T-helper 1 cell (primary cell): ENCODE measurements at regions not wholly inside any gene's neighbourhood (a gene's known extent, or its start where the extent isn't known, plus 50 kb on each side); places are given as distances from the start of the nearest gene placed in this dataset.

Source experiments
- DNase-seq, 5 donors: peaks; one replicate each; pipeline ENCODE4 v3.0.0-alpha.2; 2012 to 2020

- DNase-seq, result no peak
Measured at GRCh38 chr1:80678438-80678837, 1122.3 kb upstream of the ADGRL2 start.

- no peak for DNase-seq
Measured at GRCh38 chr1:80675454-80675853, 1125.3 kb upstream of the ADGRL2 start.

GRCh38 chr1:80673935-80674597, 1126.7 kb upstream of the ADGRL2 start:
- no peak for DNase-seq

GRCh38 chr1:80668372-80668771, 1132.4 kb upstream of the ADGRL2 start:
- no peak for DNase-seq

GRCh38 chr1:80666073-80666472, 1134.7 kb upstream of the ADGRL2 start:
- no peak for DNase-seq

GRCh38 chr1:80659161-80659560, 1141.6 kb upstream of the ADGRL2 start:
- DNase-seq, result no peak

GRCh38 chr1:80657707-80658106, 1143.0 kb upstream of the ADGRL2 start:
- DNase-seq, result no peak

- DNase-seq, result no peak
Measured at GRCh38 chr1:80657044-80657643, 1143.6 kb upstream of the ADGRL2 start.

- DNase-seq, result no peak
Measured at GRCh38 chr1:80656641-80657040, 1144.1 kb upstream of the ADGRL2 start.

- no peak for DNase-seq
Measured at GRCh38 chr1:80656014-80656636, 1144.6 kb upstream of the ADGRL2 start.

- DNase-seq, result no peak
Measured at GRCh38 chr1:80646053-80646452, 1154.7 kb upstream of the ADGRL2 start.

- no peak for DNase-seq
Measured at GRCh38 chr1:80645621-80646020, 1155.1 kb upstream of the ADGRL2 start.

- DNase-seq, result no peak
Measured at GRCh38 chr1:80640978-80641377, 1159.8 kb upstream of the ADGRL2 start.

GRCh38 chr1:80639777-80640533, 1160.8 kb upstream of the ADGRL2 start:
- no peak for DNase-seq

GRCh38 chr1:80633947-80634706, 1166.6 kb upstream of the ADGRL2 start:
- no peak for DNase-seq

GRCh38 chr1:80632284-80632683, 1168.5 kb upstream of the ADGRL2 start:
- DNase-seq, result no peak

- no peak for DNase-seq
Measured at GRCh38 chr1:80629304-80629837, 1171.4 kb upstream of the ADGRL2 start.

- no peak for DNase-seq
Measured at GRCh38 chr1:80624682-80625081, 1176.1 kb upstream of the ADGRL2 start.

- DNase-seq, result no peak
Measured at GRCh38 chr1:80607064-80607463, 1193.7 kb upstream of the ADGRL2 start.

GRCh38 chr1:80594013-80594412, 1206.7 kb upstream of the ADGRL2 start:
- no peak for DNase-seq

GRCh38 chr1:80593197-80593596, 1207.5 kb upstream of the ADGRL2 start:
- DNase-seq, result no peak

- DNase-seq, result no peak
Measured at GRCh38 chr1:80582980-80583379, 1217.8 kb upstream of the ADGRL2 start.

- no peak for DNase-seq
Measured at GRCh38 chr1:80579055-80579454, 1221.7 kb upstream of the ADGRL2 start.
